Kidney (tissue), 13 donors: ENCODE measurements at regions not wholly inside any gene's neighbourhood (a gene's known extent, or its start where the extent isn't known, plus 50 kb on each side); places are given as distances from the start of the nearest gene placed in this dataset.

ENCODE experiments used
- DNase-seq, 5 donors: peaks; one replicate each; pipeline ENCODE4 v3.0.0-alpha.2; 2013 to 2020
- FAIRE-seq: peaks from 2 replicates; lab custom pipeline; 2012; peaks lifted over from hg19 to GRCh38; lab: Jason Lieb, UNC
- H3K27ac ChIP-seq, 2 donors: one replicate each; pipeline ENCODE4 v1.7.0; 2013; ENCODE audit warnings: low read depth in 2 of 2, low read length in 2 of 2, inconsistent platforms in 1 of 2
- H3K27me3 ChIP-seq: one replicate; pipeline ENCODE4 v1.7.1; 2013; ENCODE audit warnings: low read length, inconsistent platforms; ENCODE audit not compliant: control insufficient read depth, insufficient read depth
- H3K36me3 ChIP-seq, 3 donors: one replicate each; pipeline versions ENCODE4 v1.7.0 to v1.7.1; 2013; ENCODE audit warnings: low read length in 3 of 3, control low read depth in 1 of 3, inconsistent platforms in 1 of 3; ENCODE audit not compliant: insufficient read depth in 3 of 3, control insufficient read depth in 2 of 3
- H3K4me1 ChIP-seq, 3 donors: one replicate each; pipeline versions ENCODE4 v1.7.0 to v1.7.1; 2013; ENCODE audit warnings: low read length in 3 of 3, inconsistent platforms in 1 of 3, low read depth in 1 of 3; ENCODE audit not compliant: control insufficient read depth in 2 of 3, insufficient read depth in 2 of 3
- H3K4me3 ChIP-seq, 3 donors: one replicate each; pipeline versions ENCODE4 v1.7.0 to v1.8.1; 2013; ENCODE audit warnings: low read length in 3 of 3, control low read depth in 1 of 3, inconsistent platforms in 1 of 3
- H3K9ac ChIP-seq, 3 donors: one replicate each; pipeline versions ENCODE4 v1.7.0 to v1.7.1; 2013; ENCODE audit warnings: low read length in 3 of 3, control low read depth in 1 of 3, inconsistent platforms in 1 of 3
- H3K9me3 ChIP-seq, 3 donors: one replicate each; pipeline versions ENCODE4 v1.7.0 to v1.7.1; 2013; ENCODE audit warnings: low read length in 3 of 3, control low read depth in 1 of 3, inconsistent platforms in 1 of 3; ENCODE audit not compliant: control insufficient read depth in 2 of 3, insufficient read depth in 1 of 3
- intact Hi-C: fragments of 100-400 bp; cut with DNase I; formaldehyde crosslinking; loops from one replicate; pipeline ENCODE4 v1.11.1; 2022
- TF ChIP-seq, protein P1 (sequence below): IDR thresholded peaks from 3 replicates; pipeline ENCODE4 v1.5.1; 2012; ENCODE audit warnings: mild to moderate bottlenecking, moderate library complexity, borderline replicate concordance; ENCODE audit not compliant: insufficient read depth; ENCODE audit errors: extremely low read depth
- donor health status: control.
- donor health status: control.
- donor health status: control.
- donor health status: control.
- donor health status: control.
- donor health status: DM: yes; HTN: yes; CAD: no.
- donor health status: Normal renal cell carcinoma (clear cell type).

DNA sequence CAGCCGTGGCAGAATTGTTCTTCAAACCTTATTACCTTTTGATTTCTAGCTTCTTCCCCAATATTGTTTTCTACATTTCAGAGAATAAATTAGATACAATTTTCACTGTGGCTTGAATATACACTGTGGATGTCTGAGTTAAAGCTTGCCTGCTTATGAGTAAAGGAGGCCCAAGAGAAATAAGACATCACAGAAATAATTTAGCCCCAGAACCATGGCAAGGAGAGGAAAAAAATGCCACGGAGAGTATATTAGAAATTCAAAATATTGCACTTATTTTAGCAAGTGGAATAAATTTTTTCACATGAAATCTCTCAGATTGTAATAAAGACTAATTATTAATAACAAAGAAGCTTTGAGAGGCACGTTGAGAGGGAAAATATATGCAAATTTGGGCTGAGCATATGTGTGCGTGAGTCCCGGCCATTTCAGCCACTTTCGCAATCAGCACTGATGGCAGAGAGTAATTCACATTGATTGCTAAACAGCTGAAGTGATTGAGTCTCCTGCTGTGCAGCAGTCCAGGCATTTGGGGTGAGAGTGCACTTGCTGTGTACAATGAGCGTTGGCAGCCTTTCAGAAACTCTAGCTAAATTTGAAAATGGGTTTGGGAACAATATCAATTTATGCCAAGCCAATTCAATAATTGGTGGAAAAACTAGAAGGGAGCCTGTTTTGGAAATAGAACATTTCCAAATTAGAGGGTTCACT lies 596.0 kb downstream of the EPM2A start:
- H3K27ac ChIP-seq, result no peak overlapping the region
- H3K36me3 ChIP-seq, result no peaks in the 10 kb centered on the region
- H3K4me3 ChIP-seq, result no peak overlapping the region
- H3K9ac ChIP-seq, result no peak overlapping the region
- DNase-seq (no peak), FAIRE-seq (no peak)
- intact Hi-C loops, result no loop called here
- TF ChIP-seq, protein P1, sequence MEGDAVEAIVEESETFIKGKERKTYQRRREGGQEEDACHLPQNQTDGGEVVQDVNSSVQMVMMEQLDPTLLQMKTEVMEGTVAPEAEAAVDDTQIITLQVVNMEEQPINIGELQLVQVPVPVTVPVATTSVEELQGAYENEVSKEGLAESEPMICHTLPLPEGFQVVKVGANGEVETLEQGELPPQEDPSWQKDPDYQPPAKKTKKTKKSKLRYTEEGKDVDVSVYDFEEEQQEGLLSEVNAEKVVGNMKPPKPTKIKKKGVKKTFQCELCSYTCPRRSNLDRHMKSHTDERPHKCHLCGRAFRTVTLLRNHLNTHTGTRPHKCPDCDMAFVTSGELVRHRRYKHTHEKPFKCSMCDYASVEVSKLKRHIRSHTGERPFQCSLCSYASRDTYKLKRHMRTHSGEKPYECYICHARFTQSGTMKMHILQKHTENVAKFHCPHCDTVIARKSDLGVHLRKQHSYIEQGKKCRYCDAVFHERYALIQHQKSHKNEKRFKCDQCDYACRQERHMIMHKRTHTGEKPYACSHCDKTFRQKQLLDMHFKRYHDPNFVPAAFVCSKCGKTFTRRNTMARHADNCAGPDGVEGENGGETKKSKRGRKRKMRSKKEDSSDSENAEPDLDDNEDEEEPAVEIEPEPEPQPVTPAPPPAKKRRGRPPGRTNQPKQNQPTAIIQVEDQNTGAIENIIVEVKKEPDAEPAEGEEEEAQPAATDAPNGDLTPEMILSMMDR, result no peak
- no peaks in the 10 kb centered on the region for H3K27me3 ChIP-seq
- H3K9me3 ChIP-seq, result no peaks in the 10 kb centered on the region
- no peaks in the 10 kb centered on the region for H3K4me1 ChIP-seq

DNA sequence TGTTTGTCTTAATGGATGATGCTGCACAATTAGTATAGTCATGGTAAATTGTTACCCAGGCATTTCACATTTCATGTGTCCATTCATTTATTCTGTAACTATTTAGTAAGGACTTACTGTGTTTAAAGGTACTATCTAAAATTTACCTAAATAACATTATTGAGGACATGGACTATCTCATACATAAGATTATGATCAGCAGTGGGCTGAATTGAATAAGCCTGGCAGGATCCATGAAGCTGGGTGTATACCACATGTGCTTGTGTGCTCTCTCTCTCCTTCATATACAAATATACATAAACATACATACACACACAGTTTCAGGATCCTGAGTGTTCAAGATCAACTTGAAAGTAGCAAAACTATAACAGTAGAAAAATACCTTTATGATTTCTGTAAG lies 595.4 kb downstream of the EPM2A start:
- H3K9ac ChIP-seq, result no peak overlapping the region
- H3K9me3 ChIP-seq, result no peaks in the 10 kb centered on the region
- no peaks in the 10 kb centered on the region for H3K27me3 ChIP-seq
- intact Hi-C loops, result no loop called here
- TF ChIP-seq, protein P1, result no peak
- no peak overlapping the region for H3K4me3 ChIP-seq
- no peaks in the 10 kb centered on the region for H3K4me1 ChIP-seq
- H3K36me3 ChIP-seq, result no peaks in the 10 kb centered on the region
- H3K27ac ChIP-seq, result no peak overlapping the region
- no peak for DNase-seq
- no peak for FAIRE-seq

DNA sequence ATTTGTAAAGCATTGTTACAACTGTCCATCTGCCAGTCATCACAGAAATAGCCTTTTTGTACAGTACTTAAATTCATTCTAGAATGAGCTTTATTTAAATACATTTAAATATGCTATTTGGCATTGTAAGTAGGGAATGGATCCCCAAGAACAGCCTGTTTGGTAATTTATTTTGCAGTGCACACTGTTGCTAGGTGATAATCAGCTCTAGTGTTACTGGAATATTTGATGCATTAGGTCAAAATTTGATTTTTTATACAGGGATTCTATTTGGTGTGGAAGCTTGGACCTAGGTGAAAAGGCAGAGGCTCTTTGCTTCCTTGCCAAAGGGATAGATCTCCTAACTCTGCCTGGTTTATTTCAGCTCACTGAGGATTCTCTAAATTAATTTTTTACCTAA lies 593.7 kb downstream of the EPM2A start:
- intact Hi-C loops, result no loop called here
- DNase-seq (no peak), FAIRE-seq (no peak)
- Histone ChIP-seq H3K27ac (no peak overlapping the region), H3K4me3 (no peak overlapping the region), H3K9me3 (no peaks in the 10 kb centered on the region), H3K27me3 (no peaks in the 10 kb centered on the region), H3K36me3 (no peaks in the 10 kb centered on the region), H3K9ac (no peak overlapping the region), H3K4me1 (no peaks in the 10 kb centered on the region)
- TF ChIP-seq, protein P1, result no peak

DNA sequence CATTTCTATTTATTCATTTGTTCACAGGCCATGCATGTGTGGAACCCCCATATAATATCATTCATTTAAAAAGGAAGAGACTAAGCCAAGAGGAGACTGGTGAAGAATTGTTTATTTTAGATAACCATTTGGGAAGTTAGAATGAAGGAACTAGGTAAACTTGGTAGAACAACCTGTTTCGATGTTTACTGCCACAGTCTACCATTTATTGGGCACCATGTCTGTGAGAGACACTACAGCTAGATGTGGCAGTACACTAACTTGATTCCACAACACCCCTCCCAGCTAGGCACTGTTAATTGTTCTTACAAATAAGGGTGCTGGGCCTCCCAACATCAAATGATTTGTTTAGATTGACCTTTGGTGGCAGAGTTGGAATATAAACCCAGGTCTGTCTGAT lies 592.4 kb downstream of the EPM2A start:
- TF ChIP-seq, protein P1, result no peak
- intact Hi-C loops, result no loop called here
- Histone ChIP-seq H3K4me3 (no peak overlapping the region), H3K9ac (no peak overlapping the region), H3K9me3 (no peaks in the 10 kb centered on the region), H3K27ac (no peak overlapping the region), H3K4me1 (no peaks in the 10 kb centered on the region), H3K36me3 (no peaks in the 10 kb centered on the region), H3K27me3 (no peaks in the 10 kb centered on the region)
- FAIRE-seq (no peak), DNase-seq (no peak)
